NCI-H748 (cell line): ENCODE measurements at regions not wholly inside any gene's neighbourhood (a gene's known extent, or its start where the extent isn't known, plus 50 kb on each side); places are given as distances from the start of the nearest gene placed in this dataset.
A peak's percentile ranks its signal among the peaks of the same experiment; 100 is the strongest.

Experiments used
- DNase-seq: peaks from one replicate; lab custom pipeline; 2025; ENCODE audit not compliant: unreplicated experiment; lab: John Stamatoyannopoulos, UW

- DNase-seq = no peak
These were observed 425.1 kb downstream of the PABPC4L start for GRCh38 chr4:133776503-133776902.

GRCh38 chr4:133775881-133776280 lies 425.7 kb downstream of the PABPC4L start:
- DNase-seq = no peak

GRCh38 chr4:133775469-133775868 lies 426.1 kb downstream of the PABPC4L start:
- DNase-seq = no peak

- no peak for DNase-seq
These were observed 442.2 kb downstream of the PABPC4L start for GRCh38 chr4:133759428-133759827.

GRCh38 chr4:133741766-133742165 lies 459.8 kb downstream of the PABPC4L start:
- no peak for DNase-seq

GRCh38 chr4:133720001-133720400 lies 481.6 kb downstream of the PABPC4L start:
- no peak for DNase-seq

GRCh38 chr4:133719098-133719497 lies 482.5 kb downstream of the PABPC4L start:
- no peak for DNase-seq

- no peak for DNase-seq
These were observed 487.4 kb downstream of the PABPC4L start for GRCh38 chr4:133714211-133714610.

- DNase-seq = no peak
These were observed 488.2 kb downstream of the PABPC4L start for GRCh38 chr4:133713340-133713739.

- DNase-seq = no peak
These were observed 489.8 kb downstream of the PABPC4L start for GRCh38 chr4:133711817-133712216.

GRCh38 chr4:133694416-133694815 lies 507.2 kb downstream of the PABPC4L start:
- no peak for DNase-seq

- DNase-seq = no peak
These were observed 517.6 kb downstream of the PABPC4L start for GRCh38 chr4:133683967-133684366.

- DNase-seq = peak; percentile 2
These were observed 519.2 kb downstream of the PCDH10 start for GRCh38 chr4:133668061-133668851.

- no peak for DNase-seq
These were observed 498.1 kb downstream of the PCDH10 start for GRCh38 chr4:133647206-133647605.

GRCh38 chr4:133641191-133641590 lies 492.1 kb downstream of the PCDH10 start:
- no peak for DNase-seq

GRCh38 chr4:133638751-133639150 lies 489.7 kb downstream of the PCDH10 start:
- DNase-seq = peak; percentile 5

- no peak for DNase-seq
These were observed 488.1 kb downstream of the PCDH10 start for GRCh38 chr4:133637161-133637560.

GRCh38 chr4:133624744-133625143 lies 475.6 kb downstream of the PCDH10 start:
- peak; percentile 19 for DNase-seq

- no peak for DNase-seq
These were observed 474.8 kb downstream of the PCDH10 start for GRCh38 chr4:133623847-133624246.

GRCh38 chr4:133621628-133622027 lies 472.5 kb downstream of the PCDH10 start:
- no peak for DNase-seq

GRCh38 chr4:133620555-133620954 lies 471.5 kb downstream of the PCDH10 start:
- DNase-seq = no peak

- no peak for DNase-seq
These were observed 469.9 kb downstream of the PCDH10 start for GRCh38 chr4:133618963-133619362.

GRCh38 chr4:133600008-133600407 lies 450.9 kb downstream of the PCDH10 start:
- DNase-seq = no peak
